NCI-H1694 (cell line): ENCODE measurements at regions not wholly inside any gene's neighbourhood (a gene's known extent, or its start where the extent isn't known, plus 50 kb on each side); places are given as distances from the start of the nearest gene placed in this dataset.

Experiments
- DNase-seq: peaks from one replicate; lab custom pipeline; 2025; lab: John Stamatoyannopoulos, UW

- no peak for DNase-seq
Observed at GRCh38 chr1:232477728-232478127, 152.2 kb downstream of the SIPA1L2 start.

GRCh38 chr1:232476538-232476950, 153.4 kb downstream of the SIPA1L2 start:
- DNase-seq = no peak

- no peak for DNase-seq
Observed at GRCh38 chr1:232474826-232475225, 155.1 kb downstream of the SIPA1L2 start.

GRCh38 chr1:232473900-232474299, 156.0 kb downstream of the SIPA1L2 start:
- DNase-seq = no peak

- no peak for DNase-seq
Observed at GRCh38 chr1:232473324-232473723, 156.6 kb downstream of the SIPA1L2 start.

GRCh38 chr1:232472485-232473041, 157.4 kb downstream of the SIPA1L2 start:
- DNase-seq = no peak

GRCh38 chr1:232471250-232471649, 158.7 kb downstream of the SIPA1L2 start:
- DNase-seq = no peak

GRCh38 chr1:232470711-232471110, 159.2 kb downstream of the SIPA1L2 start:
- DNase-seq = no peak

- DNase-seq = no peak
Observed at GRCh38 chr1:232468249-232468648, 161.7 kb downstream of the SIPA1L2 start.

- no peak for DNase-seq
Observed at GRCh38 chr1:232467073-232467760, 162.7 kb downstream of the SIPA1L2 start.

GRCh38 chr1:232464325-232464724, 165.6 kb downstream of the SIPA1L2 start:
- no peak for DNase-seq

GRCh38 chr1:232463225-232463624, 166.7 kb downstream of the SIPA1L2 start:
- DNase-seq = no peak

- peak; percentile 19 for DNase-seq
Observed at GRCh38 chr1:232462213-232462612, 167.7 kb downstream of the SIPA1L2 start.

GRCh38 chr1:232459826-232460225, 170.1 kb downstream of the SIPA1L2 start:
- no peak for DNase-seq

- DNase-seq = no peak
Observed at GRCh38 chr1:232459087-232459486, 170.8 kb downstream of the SIPA1L2 start.

- no peak for DNase-seq
Observed at GRCh38 chr1:232457595-232457994, 172.3 kb downstream of the SIPA1L2 start.

GRCh38 chr1:232456714-232457113, 173.2 kb downstream of the SIPA1L2 start:
- DNase-seq = no peak

GRCh38 chr1:232454227-232454886, 175.6 kb downstream of the SIPA1L2 start:
- DNase-seq = no peak

GRCh38 chr1:232452736-232453440, 177.0 kb downstream of the SIPA1L2 start:
- no peak for DNase-seq

GRCh38 chr1:232452117-232452516, 177.8 kb downstream of the SIPA1L2 start:
- no peak for DNase-seq

GRCh38 chr1:232451506-232451905, 178.4 kb downstream of the SIPA1L2 start:
- no peak for DNase-seq

- DNase-seq = no peak
Observed at GRCh38 chr1:232450615-232451014, 179.3 kb downstream of the SIPA1L2 start.

- DNase-seq = no peak
Observed at GRCh38 chr1:232447125-232447524, 182.8 kb downstream of the SIPA1L2 start.
